Stomach (tissue), 4 donors: ENCODE measurements at regions not wholly inside any gene's neighbourhood (a gene's known extent, or its start where the extent isn't known, plus 50 kb on each side); places are given as distances from the start of the nearest gene placed in this dataset.

ENCODE experiments used
- CTCF ChIP-seq, 7 experiments: fragments of 450-650 bp in 4 of 7; fragments of 200-600 bp in 3 of 7; sonication (generic) in 3 of 7; IDR thresholded peaks; one replicate each; pipeline ENCODE4 v1.5.1; 2016 to 2019; ENCODE audit warnings: antibody characterized with exemption in 7 of 7, control low read depth in 2 of 7, mild to moderate bottlenecking in 1 of 7
- EP300 ChIP-seq: sonication (generic); formaldehyde crosslinking; IDR thresholded peaks from one replicate; pipeline ENCODE4 v1.6.1; 2017; ENCODE audit warnings: antibody characterized with exemption
- POLR2A ChIP-seq, 4 donors: fragments of 450-650 bp; IDR thresholded peaks; one replicate each; pipeline ENCODE4 v1.6.1; 2016; ENCODE audit warnings: antibody characterized with exemption in 4 of 4, control low read depth in 2 of 4, mild to moderate bottlenecking in 1 of 4, moderate library complexity in 1 of 4
- POLR2AphosphoS5 ChIP-seq, 3 donors: sonication (generic); formaldehyde crosslinking; IDR thresholded peaks; one replicate each; pipeline ENCODE4 v1.6.1; 2016; ENCODE audit warnings: antibody characterized with exemption in 3 of 3

GRCh38 chr1:70498666-70499065 is 87.6 kb downstream of the CTH start:
- TF ChIP-seq CTCF (IDR thresholded peaks at IDR 0.05) = no peak
- TF ChIP-seq POLR2A (IDR thresholded peaks at IDR 0.05) = no peak
- TF ChIP-seq EP300 = no peak
- no peak for TF ChIP-seq POLR2AphosphoS5 (IDR thresholded peaks at IDR 0.05)
